ENCODE measurements at regions not wholly inside any gene's neighbourhood (a gene's known extent, or its start where the extent isn't known, plus 50 kb on each side); places are given as distances from the start of the nearest gene placed in this dataset.

DNA sequence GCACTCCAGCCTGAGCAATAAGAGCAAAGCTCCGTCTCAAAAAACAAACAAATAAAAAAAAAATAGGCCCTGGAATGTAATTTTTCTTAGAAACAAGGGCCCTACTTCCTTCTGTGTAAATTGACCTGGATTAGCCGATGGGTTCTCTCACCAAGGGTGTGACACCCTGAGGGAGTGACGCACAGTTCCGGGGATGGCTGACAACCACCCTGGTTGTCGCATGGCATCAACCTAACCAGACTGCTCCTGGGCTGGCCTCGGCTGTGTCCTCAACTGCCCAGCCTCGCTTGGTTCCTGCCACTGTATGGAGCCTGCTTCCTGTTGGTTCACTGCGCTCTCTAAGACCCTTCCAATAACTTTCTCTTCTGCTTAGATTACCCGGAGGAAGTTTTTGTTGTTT, 51.2 kb upstream of the SPATA31D4 start:
- TF ChIP-seq, protein P1, sequence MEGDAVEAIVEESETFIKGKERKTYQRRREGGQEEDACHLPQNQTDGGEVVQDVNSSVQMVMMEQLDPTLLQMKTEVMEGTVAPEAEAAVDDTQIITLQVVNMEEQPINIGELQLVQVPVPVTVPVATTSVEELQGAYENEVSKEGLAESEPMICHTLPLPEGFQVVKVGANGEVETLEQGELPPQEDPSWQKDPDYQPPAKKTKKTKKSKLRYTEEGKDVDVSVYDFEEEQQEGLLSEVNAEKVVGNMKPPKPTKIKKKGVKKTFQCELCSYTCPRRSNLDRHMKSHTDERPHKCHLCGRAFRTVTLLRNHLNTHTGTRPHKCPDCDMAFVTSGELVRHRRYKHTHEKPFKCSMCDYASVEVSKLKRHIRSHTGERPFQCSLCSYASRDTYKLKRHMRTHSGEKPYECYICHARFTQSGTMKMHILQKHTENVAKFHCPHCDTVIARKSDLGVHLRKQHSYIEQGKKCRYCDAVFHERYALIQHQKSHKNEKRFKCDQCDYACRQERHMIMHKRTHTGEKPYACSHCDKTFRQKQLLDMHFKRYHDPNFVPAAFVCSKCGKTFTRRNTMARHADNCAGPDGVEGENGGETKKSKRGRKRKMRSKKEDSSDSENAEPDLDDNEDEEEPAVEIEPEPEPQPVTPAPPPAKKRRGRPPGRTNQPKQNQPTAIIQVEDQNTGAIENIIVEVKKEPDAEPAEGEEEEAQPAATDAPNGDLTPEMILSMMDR (conservative IDR thresholded peaks at IDR 0.05 in 1 of 2, IDR thresholded peaks at IDR 0.05 in 1 of 2; ENCODE audit: extremely low read depth in 1 of 2, insufficient read depth in 1 of 2, low read depth in 1 of 2, low read length in 2 of 2) = no peak
- TF ChIP-seq EZH2 (IDR thresholded peaks at IDR 0.05; ENCODE audit: borderline replicate concordance, low read length) = no peak

All from mammary epithelial cell (primary cell).